Islet of Langerhans (tissue), 1 donor: ENCODE measurements at regions not wholly inside any gene's neighbourhood (a gene's known extent, or its start where the extent isn't known, plus 50 kb on each side); places are given as distances from the start of the nearest gene placed in this dataset.

Source experiments
- FAIRE-seq: peaks from one replicate; lab custom pipeline; 2011; peaks lifted over from hg19 to GRCh38; lab: Jason Lieb, UNC

DNA sequence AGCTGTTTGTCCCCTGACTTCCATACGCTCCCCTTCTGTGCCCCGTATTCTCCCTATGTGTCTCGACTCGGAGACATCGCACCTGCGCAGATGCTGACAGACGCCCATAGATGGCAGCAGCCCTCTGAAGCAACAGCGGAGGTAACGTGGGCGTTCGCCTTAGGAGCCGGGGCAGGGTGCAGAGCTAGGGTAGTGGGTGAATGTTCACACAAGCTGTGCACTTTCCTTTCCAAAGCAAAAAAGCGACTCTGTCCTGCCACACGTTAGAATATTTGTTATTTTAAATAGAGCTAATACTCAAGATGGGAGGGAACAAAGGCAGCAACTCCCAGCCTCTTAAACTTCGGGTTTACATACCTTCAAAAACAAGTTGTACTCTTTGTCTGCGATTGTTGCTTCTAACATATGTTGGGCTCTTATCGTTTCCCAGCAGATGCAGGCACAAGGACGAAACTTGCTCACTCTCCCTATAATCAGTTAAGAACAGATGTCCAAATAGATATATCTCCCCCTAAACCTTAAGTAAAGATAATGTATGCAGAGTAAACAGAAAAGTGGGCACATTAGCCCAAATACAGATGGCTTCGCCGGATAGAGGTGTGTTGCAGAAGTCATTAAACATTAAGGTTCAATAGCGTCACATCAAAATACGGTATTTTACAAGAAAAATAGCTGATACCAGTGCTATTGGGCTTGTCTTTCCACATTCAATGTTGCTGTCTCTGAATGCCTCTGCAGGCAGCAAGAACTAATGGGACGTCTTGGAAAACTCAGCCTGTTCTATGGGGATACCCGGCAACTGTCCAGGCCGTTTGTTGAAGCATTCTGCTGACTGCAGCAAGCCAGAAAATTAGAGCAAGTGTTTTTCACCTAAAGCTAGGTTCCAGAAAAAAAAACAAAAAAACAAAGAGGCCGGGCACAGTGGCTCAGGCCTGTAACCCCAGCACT, 340.3 kb upstream of the PRKCQ start:
- FAIRE-seq: no peak

DNA sequence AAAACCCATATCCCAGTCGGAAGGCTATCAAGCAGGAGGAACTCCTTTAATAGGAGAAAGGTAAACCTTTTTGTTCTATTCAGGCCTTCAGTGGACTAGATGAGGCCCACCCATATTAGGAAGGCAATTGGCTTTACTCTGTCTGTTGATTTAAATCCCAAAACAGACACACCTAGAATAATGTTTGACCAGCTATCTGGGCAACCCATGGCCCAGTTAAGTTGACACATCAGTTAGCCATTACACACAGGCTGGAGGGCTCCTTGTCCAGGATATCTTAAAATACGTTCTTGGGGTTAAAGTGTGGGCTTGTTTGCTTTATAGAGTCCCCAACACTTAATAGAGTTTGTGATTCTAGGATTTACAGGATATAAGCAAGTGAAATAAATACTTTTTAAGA, 339.0 kb upstream of the PRKCQ start:
- no peak for FAIRE-seq

DNA sequence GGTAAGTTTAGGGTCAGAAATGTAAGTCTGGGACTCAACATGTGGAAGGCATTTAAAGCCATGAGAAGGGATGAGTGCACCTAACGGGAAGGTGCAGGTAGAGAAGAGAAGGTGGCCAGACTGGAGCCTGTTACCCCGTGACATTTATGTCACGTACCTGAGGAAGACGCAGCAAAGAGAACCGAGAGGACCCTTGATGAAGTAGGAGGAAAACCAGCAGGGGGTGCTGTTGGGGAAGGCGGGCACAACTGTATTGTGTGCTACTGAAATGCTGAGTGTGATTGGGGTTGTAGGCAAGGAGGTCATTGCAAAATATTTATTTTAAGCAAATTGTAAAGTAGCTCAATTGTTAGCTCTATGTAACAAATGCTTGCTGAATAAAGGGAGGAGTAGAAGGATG, 338.2 kb upstream of the PRKCQ start:
- no peak for FAIRE-seq

DNA sequence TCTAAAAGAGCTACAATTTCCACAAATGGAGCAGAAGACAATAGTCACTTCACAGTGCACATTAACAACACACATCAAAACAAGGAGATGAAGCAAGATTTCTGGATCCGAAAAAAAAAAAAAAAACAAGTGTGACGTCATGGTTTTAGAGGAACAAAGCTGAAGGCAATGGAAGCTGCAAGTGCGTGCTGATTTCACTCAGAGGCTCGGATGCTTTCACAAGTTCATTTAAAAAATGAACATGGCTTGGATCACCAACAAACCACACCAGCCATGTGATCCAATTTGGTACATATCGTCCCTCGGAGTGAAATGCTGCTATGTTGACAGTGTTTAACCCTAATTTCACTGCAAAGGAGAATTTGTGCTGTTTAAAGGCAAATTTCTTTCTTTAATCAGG, 337.0 kb upstream of the PRKCQ start:
- no peak for FAIRE-seq

DNA sequence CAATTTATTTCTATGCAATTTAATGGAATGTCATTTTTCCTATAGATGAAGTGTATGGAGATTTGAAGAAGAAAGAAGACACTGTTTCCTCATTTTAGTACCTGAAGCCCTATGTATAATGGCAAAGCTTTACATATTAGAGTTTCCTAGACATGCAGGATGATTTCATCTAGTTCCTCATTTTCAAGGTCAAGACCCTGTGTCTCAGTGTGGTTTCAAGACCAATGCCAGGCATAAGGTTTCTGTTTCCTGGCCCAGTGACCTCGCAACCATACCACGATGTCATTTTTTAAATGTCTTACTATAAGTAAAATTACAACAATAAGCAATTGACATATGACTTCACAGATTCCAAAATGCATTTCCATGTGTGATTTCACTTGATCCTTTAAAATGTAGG, 336.5 kb upstream of the PRKCQ start:
- FAIRE-seq: no peak

DNA sequence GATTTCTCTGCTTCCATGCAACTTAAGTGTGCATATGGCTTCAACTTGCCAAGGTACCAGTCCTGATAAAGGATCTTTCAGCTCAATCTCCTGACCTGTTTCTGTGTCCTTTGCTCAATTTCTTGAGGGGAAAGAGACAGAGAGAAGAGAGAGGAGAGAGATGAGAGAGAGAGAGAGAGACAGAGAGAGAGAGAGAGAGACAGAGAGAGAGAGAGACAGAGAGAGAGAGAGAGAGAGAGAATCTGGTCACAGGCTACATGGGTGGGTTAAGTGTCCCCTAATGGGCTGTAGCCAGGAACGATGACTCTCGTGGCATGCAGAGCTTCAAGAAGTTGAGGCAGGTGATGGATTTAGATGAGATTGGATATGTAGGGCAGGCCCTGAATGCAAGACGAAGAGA, 335.2 kb upstream of the PRKCQ start:
- no peak for FAIRE-seq

DNA sequence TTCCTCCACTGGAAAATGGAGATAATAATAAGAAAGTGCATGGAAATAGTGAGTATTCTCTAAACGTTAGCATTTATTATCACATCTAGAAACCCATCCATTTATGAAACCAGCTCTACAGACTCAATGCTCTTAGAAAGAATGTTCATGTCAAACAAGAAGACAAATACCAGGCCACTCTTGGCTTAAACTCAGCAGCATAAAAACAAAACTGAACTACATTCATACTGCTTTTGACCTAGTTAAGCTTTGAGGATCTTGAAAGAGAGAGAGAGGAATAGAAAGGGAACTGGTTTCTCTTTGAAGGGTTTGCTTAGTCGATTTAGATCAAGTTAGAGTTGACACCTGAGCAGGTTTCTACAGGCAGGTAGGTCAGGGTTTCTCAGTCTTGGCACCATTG, 332.9 kb upstream of the PRKCQ start:
- FAIRE-seq: no peak

DNA sequence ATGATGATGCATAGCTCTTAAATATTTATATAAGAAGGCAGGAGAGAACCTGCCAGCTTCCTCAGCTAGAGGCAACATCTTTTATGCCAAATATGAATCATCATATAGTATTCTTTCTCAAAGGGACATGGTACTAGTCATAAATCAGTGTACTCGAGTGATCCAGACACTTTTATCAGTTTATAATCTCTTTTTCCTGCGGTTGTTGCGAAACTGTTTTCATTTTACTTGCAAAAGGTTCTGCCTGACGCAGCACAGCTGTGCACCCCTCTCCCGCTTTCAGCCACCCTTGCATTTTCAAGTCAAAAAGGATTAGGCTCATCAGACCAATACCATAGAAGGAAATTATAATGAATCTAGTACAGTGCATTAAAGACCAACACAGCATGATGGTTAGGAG, 332.3 kb upstream of the PRKCQ start:
- FAIRE-seq: no peak

DNA sequence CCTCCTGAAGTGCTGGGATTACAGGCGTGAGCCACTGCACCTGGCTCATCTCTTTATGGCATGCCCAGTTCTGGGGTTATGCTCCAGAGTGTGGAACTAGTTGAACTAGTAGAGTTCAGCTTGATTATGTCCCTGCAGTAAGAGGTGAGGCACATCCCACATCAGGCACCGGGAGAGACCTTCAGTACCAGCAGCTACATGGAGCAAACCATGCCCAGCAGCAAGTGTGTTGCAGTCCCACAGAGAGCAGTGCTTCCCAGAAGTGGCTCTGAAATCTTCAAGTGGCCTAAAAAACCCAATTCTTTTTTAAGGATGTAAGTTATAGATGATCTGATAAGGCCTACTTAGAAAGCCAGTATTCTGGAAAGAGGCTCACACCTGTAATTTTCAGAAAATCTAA, 331.9 kb upstream of the PRKCQ start:
- no peak for FAIRE-seq

DNA sequence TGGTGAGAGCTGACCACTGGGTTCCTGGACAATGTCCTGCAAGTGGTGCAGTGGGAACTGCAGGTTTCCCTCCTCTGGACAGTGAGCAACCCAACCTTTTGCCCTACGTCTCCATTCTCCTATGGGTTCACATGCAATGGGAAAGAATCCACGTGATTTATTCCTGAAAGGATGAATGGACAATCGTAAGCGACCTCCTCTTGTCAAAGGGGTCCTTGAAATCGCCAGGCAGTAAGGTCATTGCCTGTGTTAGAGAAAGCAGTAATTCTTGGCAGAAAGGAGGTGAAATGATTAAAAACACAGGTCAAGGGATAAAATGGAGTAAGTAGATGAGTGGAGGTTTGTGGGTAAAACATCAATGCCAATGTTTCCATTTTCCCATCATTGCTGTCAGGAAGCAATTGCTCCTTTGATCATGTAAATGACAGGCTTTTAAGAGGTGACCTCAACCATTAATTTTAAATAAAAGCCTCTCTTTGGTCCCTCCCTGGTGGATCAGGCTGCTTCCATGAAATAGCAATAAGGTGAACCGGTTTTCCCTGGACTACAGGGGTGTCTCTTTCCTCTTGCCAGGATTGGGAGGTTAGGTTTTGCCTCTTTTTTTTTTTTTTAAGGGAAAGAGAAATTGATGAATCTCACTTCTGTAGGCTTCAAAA, 330.0 kb upstream of the PRKCQ start:
- no peak for FAIRE-seq

DNA sequence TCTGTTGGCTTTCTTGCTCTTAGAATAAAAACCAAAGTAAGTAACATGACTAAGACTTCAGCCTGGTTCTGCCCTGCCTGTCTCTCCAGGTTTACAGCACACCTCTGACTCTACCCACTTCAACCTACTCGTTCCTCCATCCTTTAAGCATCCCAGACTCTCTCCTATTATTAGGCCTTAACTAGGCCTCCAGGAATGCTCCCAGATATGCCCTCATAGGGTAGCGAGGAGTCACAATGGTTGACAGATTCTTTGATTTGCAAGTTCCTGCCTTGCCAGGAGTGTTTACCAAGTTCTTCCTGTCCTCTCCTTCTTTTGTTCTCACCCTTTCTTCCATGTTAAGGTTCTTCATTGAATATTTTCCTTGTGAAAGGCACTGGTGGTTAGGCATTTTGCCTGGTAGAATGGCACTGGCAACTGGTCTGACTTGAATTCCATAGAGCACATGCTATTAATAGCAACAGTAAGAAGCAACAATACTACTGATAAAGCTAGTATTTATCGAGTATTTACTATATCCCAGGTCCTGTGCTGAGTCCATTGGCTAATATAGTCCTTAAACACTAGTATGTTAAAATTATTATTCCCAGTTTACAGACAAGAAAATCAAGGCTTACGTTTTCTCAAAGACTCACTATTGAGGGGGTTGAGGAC, 327.9 kb upstream of the PRKCQ start:
- no peak for FAIRE-seq

DNA sequence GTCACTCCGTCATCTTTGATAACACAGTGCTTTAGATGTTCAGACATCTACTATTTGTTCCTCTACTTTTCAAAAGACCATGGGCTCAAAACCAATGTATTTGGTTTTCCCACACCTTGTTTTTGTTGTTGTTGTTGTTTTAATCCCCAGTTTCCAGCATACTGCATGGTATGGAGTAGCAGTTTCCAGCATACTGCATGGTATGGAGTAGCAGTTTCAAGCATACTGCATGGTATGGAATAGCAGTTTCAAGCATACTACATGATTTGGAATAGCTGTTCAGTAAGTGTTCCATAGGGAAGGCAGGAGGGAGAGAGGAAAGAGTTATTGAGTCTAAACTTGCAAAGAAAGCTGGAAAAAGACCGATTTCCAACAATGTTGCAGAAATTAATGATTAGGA, 314.3 kb upstream of the PRKCQ start:
- no peak for FAIRE-seq

DNA sequence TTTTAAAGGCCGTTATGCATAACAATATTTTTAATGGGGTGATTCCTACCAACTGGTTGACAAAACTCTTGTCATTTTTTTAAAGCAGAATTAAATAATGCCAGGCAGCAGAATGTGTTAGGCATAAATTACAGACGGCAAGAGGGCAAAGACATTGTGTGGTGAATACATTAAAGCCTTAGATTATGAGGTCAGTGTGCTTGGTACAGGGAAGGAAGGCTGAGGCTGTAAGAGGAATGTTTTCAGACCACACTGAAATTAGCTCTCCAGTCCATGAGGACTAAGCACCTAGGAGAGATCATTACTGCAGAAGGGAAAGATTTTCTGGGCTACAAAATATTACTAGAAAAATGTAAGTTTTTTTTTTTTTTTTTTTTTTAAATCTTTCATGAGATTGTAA, 312.8 kb upstream of the PRKCQ start:
- FAIRE-seq: no peak

DNA sequence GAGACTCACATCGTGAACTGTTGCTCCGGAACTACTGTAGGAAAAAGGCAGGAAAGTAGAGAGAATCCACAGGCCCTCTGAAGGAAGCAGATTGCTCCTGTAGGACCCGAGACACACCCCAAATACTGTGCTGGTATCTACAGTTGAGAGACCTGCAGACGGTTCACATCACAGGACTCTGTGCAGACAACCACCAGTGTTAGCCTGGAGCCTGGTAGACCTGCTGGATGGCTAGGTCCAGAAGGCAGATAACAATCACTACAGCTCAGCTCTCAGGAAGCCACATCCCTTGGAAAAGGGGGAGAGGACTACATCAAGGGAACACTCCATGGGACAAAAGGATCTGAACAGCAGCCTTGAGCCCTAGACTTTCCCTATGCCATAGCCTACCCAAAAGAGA, 311.8 kb upstream of the PRKCQ start:
- FAIRE-seq: no peak

DNA sequence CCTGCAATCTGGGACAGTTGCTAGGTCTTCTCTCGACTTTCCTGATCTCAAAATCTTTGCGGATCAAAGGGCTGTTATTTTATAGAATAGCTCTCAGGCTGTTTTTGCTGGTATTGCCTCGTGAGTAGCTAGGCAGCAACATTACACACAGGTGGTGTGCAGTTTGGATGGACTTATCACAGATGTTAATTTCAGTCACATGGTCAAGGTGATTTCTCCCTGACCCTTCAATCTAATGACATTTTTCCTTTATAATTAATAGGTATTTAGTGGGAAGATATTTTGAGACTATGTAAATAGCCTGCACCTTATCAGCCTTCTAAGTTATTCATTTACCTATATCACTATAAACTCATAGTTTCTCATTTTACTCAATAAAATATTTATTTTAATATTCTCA, 309.6 kb upstream of the PRKCQ start:
- FAIRE-seq: no peak

DNA sequence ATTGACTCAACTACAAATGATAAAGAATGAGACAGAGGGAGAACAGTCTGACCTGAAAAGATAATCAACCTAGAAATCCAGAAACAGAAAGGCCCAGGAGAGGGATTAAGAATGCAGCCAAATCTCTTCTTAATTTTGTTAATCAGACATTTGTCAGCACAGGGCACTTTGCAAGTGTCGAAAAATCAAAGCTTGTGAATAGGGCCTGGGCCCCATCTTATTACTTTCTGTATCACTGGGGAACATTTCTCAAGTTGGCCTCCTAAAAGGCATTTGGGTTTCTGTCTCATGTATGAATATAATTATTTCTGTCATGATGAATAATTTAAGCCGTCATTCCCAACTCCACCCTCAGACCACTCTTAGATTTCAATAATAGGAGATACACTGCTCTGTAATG, 308.4 kb upstream of the PRKCQ start:
- no peak for FAIRE-seq

DNA sequence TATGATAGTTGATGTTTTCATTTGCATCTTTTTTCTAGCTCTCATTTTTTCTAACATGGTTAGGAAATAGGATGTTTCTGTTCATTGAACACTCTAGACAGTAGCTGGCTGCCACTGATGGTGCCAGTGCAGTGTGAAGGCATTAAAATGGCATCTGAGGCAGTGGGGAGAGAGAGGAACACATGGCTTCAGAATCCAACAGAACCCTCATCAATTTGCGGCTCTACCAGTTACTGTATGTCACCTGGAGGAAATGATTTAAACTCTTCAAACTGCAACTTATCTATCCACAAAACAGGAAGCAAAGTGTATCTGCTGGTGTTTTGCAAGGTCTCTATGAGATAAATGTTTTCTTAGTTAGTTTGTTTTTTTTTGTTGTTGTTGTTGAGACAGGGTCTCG, 305.2 kb upstream of the PRKCQ start:
- no peak for FAIRE-seq

DNA sequence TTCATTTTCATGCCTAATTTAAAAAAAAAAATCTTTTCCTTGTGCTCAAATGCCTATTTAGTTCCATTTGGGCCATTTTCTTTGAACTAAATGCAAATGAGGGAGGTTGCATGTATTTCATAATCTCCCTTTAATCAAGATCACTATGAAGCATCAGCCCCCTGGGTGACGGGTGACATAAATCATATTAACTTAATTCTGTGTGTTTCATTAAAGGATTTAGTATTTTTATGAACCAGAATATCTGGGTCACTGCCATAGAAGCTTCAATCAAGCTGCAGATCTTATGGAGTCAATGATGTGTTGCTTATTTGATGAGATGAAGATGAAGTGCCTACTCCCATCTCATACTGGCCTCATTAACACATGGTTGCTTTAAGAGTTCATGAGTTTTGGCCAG, 301.9 kb upstream of the PRKCQ start:
- FAIRE-seq: no peak

DNA sequence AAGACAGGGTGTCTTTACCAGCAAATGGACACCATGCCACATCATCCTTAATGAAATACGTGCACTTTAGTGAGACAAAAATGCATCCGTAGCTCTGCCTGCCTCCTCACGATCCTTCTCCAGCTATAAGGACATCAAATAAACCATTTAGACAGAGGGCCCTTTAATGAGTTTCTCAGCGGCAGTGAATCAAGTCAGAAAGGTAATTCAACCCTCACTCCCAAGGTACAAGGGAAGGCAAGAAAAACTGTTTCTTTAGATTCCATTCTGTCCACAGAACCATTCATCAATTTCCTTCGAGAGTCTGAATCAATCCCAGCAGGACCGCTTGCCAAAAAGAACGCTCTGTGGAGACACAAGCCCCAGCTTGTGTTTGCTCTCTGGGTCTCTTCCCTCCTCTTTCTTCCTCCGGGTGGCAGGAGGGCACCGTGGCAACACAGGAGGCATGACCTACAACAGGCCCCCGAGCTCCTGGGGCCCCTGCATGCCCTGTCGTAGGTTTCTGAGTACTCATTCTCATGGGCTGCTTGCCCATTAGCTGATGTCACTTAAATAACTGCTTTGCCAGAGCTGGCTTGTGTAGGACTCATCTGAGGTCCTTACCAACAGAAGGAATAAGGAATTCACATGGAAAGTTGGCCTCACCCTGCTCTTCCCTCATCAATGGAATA, 297.8 kb upstream of the PRKCQ start:
- no peak for FAIRE-seq

DNA sequence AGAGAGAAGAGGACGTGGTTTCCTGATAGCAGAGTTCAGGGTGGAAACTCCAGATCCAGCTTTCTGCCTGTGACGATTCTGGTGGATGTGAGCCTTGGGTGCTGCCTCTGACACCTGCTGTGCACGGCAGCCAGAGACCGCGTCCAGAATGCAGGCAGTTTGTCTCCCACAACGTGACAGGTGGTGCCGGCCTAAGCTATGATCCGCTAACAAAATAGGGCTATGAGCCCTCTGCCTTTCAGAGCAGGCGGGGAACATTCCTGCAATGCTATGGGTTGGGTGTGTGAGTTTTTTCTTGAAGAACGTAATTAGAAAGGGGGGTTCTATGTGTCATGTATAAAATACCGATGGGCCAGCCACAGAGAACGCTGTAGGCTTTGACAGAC, 297.3 kb upstream of the PRKCQ start:
- FAIRE-seq: no peak

DNA sequence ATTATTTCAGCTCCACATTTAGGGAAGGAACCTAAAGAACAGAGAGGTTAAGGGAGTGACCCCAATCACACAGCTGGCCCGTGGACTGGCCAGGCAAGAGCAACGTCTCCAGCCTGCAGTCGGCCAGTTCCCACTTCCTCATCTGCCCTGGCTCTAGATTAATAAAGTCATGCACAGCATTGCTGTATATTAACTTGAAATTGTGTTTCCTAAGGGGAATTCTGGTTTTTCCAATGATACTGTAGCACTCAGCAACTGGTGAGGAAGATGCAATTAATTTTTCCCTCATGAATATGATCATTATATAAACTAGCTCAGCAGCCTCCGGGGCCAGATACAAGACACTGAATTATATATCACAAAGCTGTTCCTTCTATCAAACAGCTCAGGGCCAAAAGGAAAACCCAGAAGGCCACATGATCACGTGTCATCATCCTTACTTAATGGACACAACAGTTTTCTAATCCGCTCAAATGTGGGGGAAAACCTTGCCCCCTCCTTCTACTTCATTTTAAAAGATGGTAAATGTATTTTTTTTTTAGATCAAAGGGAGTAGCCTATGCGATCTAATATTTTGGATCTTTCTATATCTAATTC, 295.3 kb upstream of the PRKCQ start:
- FAIRE-seq: no peak

DNA sequence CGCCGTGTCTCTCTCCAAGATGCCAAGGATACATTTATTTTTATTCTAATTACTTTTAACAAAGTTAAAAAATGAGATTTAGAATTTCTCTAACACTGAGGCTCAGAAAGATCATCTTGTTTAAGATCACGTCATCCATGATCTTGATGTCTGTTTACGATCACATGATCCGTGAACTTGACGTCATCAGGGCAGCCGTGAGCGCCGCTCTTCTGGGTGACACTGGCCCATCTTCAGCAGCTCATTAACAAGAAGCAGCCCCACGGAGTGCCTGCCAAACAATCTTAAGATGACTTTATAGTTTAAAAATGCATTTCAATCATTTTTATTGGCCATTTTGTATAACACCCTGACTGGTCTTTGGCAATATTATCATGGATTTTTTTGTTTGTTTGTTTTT, 291.1 kb upstream of the PRKCQ start:
- no peak for FAIRE-seq
